ENCODE measurements at regions not wholly inside any gene's neighbourhood (a gene's known extent, or its start where the extent isn't known, plus 50 kb on each side); places are given as distances from the start of the nearest gene placed in this dataset.

- no peak overlapping the region for H3K4me3 ChIP-seq
- no peak overlapping the region for H3K27ac ChIP-seq
- no peaks in the 10 kb centered on the region for H3K27me3 ChIP-seq (replicated peaks in 1 of 7)
- no peaks in the 10 kb centered on the region for H3K4me1 ChIP-seq
- TF ChIP-seq, protein P1, sequence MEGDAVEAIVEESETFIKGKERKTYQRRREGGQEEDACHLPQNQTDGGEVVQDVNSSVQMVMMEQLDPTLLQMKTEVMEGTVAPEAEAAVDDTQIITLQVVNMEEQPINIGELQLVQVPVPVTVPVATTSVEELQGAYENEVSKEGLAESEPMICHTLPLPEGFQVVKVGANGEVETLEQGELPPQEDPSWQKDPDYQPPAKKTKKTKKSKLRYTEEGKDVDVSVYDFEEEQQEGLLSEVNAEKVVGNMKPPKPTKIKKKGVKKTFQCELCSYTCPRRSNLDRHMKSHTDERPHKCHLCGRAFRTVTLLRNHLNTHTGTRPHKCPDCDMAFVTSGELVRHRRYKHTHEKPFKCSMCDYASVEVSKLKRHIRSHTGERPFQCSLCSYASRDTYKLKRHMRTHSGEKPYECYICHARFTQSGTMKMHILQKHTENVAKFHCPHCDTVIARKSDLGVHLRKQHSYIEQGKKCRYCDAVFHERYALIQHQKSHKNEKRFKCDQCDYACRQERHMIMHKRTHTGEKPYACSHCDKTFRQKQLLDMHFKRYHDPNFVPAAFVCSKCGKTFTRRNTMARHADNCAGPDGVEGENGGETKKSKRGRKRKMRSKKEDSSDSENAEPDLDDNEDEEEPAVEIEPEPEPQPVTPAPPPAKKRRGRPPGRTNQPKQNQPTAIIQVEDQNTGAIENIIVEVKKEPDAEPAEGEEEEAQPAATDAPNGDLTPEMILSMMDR (IDR thresholded peaks at IDR 0.05 in 8 of 11, conservative IDR thresholded peaks at IDR 0.05 in 3 of 11), result no peak
- no peak for TF ChIP-seq POLR2A (IDR thresholded peaks at IDR 0.05)
- no peak for TF ChIP-seq POLR2AphosphoS5 (IDR thresholded peaks at IDR 0.05)
- intact Hi-C loops (cut with DNase I; ENCODE audit: low total_unique reads), result no loop called here
- H3K36me3 ChIP-seq, result no peaks in the 10 kb centered on the region
- DNase-seq, result no peak
- H3K9me3 ChIP-seq, result no peaks in the 10 kb centered on the region
Observed at GRCh38 chr3:143901105-143901504, 52.8 kb upstream of the SLC9A9 start.

DNA sequence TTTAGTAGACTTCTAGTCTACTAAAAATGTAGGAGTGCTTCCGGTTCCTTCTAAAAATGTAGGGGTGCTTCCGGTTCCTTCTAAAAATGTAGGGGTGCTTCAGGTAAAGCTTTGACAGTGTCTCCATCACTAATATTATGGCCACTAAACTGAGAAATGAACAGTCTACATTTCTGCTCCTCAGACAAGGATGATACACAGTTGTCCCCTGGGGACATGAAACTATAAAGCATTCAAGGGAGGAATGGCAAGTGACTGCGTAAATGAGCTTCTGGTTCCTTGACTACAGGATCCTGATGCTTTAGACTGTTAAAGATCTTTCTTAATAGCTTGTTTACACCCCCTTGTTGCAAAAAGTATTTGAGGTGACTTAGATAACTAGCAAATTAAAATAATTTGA lies 53.9 kb upstream of the SLC9A9 start:
- WGBS, 5 donors, result 84 to 95% (median 92%) methylated on average over 3 of the region's 3 CpGs

GRCh38 chr3:143910756-143911155 lies 60.9 kb upstream of the DIPK2A start:
- no peak for TF ChIP-seq POLR2AphosphoS5 (IDR thresholded peaks at IDR 0.05)
- no peak for TF ChIP-seq POLR2A (IDR thresholded peaks at IDR 0.05)
- TF ChIP-seq, protein P1 (IDR thresholded peaks at IDR 0.05 in 8 of 11, conservative IDR thresholded peaks at IDR 0.05 in 3 of 11), result no peak
- no peak overlapping the region for H3K27ac ChIP-seq
- no peak overlapping the region for H3K4me3 ChIP-seq
- no peaks in the 10 kb centered on the region for H3K4me1 ChIP-seq
- H3K9me3 ChIP-seq, result no peaks in the 10 kb centered on the region
- intact Hi-C loops (cut with DNase I; ENCODE audit: low total_unique reads), result no loop called here
- peaks cover 0 to 8% (median 0%) of the 10 kb centered on the region in 7 donors for H3K27me3 ChIP-seq (replicated peaks in 1 of 7)
- DNase-seq, result no peak
- no peaks in the 10 kb centered on the region for H3K36me3 ChIP-seq

More for the DNA sequence above, 53.9 kb upstream of the SLC9A9 start:
- no peaks in the 10 kb centered on the region for H3K9me3 ChIP-seq
- H3K4me1 ChIP-seq, result no peaks in the 10 kb centered on the region
- H3K4me3 ChIP-seq, result no peak overlapping the region
- intact Hi-C loops (cut with DNase I; ENCODE audit: low total_unique reads), result no loop called here
- H3K27ac ChIP-seq, result no peak overlapping the region
- TF ChIP-seq POLR2AphosphoS5 (IDR thresholded peaks at IDR 0.05), result no peak
- no peak for TF ChIP-seq POLR2A (IDR thresholded peaks at IDR 0.05)
- TF ChIP-seq, protein P1 (IDR thresholded peaks at IDR 0.05 in 8 of 11, conservative IDR thresholded peaks at IDR 0.05 in 3 of 11), result no peak
- DNase-seq, result no peak
- no peaks in the 10 kb centered on the region for H3K27me3 ChIP-seq (replicated peaks in 1 of 7)
- no peaks in the 10 kb centered on the region for H3K36me3 ChIP-seq

GRCh38 chr3:143914257-143914656 lies 57.4 kb upstream of the DIPK2A start:
- Histone ChIP-seq H3K9me3 (no peaks in the 10 kb centered on the region), H3K36me3 (no peaks in the 10 kb centered on the region), H3K27me3 (replicated peaks in 1 of 7) (peaks cover 0 to 8% (median 0%) of the 10 kb centered on the region in 7 donors), H3K4me1 (no peaks in the 10 kb centered on the region), H3K4me3 (no peak overlapping the region), H3K27ac (no peak overlapping the region)
- WGBS, 5 donors, result 10 to 41% (median 18%) methylated on average over 2 of the region's 2 CpGs
- intact Hi-C loops (cut with DNase I; ENCODE audit: low total_unique reads), result no loop called here
- no peak for DNase-seq
- TF ChIP-seq POLR2AphosphoS5 (IDR thresholded peaks at IDR 0.05), result no peak
- TF ChIP-seq, protein P1 (IDR thresholded peaks at IDR 0.05 in 8 of 11, conservative IDR thresholded peaks at IDR 0.05 in 3 of 11), result no peak
- no peak for TF ChIP-seq POLR2A (IDR thresholded peaks at IDR 0.05)

All from spleen (tissue), 11 donors.